HUDEP-2 (cell line): ENCODE measurements at regions not wholly inside any gene's neighbourhood (a gene's known extent, or its start where the extent isn't known, plus 50 kb on each side); places are given as distances from the start of the nearest gene placed in this dataset.
A peak's percentile ranks its signal among the peaks of the same experiment; 100 is the strongest.

Experiments used
- DNase-seq, 76 experiments: peaks; one replicate each; lab custom pipeline; 2025; ENCODE audit not compliant: unreplicated experiment in 76 of 76; lab: John Stamatoyannopoulos, UW

- no peak for DNase-seq
Measured at GRCh38 chr5:56342616-56343015, 109.5 kb upstream of the ANKRD55 start.

- DNase-seq = no peak
Measured at GRCh38 chr5:56340196-56340980, 107.3 kb upstream of the ANKRD55 start.

GRCh38 chr5:56339732-56340131, 106.6 kb upstream of the ANKRD55 start:
- DNase-seq = no peak

- DNase-seq = no peak
Measured at GRCh38 chr5:56337715-56338319, 104.7 kb upstream of the ANKRD55 start.

- no peak for DNase-seq
Measured at GRCh38 chr5:56335212-56335611, 102.1 kb upstream of the ANKRD55 start.

GRCh38 chr5:56330806-56331205, 97.7 kb upstream of the ANKRD55 start:
- DNase-seq = no peak

GRCh38 chr5:56330167-56330566, 97.0 kb upstream of the ANKRD55 start:
- no peak for DNase-seq

- no peak for DNase-seq
Measured at GRCh38 chr5:56329652-56330051, 96.5 kb upstream of the ANKRD55 start.

GRCh38 chr5:56328753-56329560, 95.8 kb upstream of the ANKRD55 start:
- DNase-seq = peak in 1 of 76 experiments; percentile 9

GRCh38 chr5:56327809-56328208, 94.7 kb upstream of the ANKRD55 start:
- peak in 1 of 76 experiments; percentile 24 for DNase-seq

- DNase-seq = no peak
Measured at GRCh38 chr5:56326770-56327169, 93.6 kb upstream of the ANKRD55 start.

GRCh38 chr5:56326116-56326515, 93.0 kb upstream of the ANKRD55 start:
- DNase-seq = peak in 7 of 76 experiments; percentile 2 to 14 (median 7)

- no peak for DNase-seq
Measured at GRCh38 chr5:56325039-56325438, 91.9 kb upstream of the ANKRD55 start.

- DNase-seq = no peak
Measured at GRCh38 chr5:56323505-56323904, 90.4 kb upstream of the ANKRD55 start.

GRCh38 chr5:56322592-56322991, 89.5 kb upstream of the ANKRD55 start:
- no peak for DNase-seq

- no peak for DNase-seq
Measured at GRCh38 chr5:56321236-56321881, 88.2 kb upstream of the ANKRD55 start.

GRCh38 chr5:56320686-56321085, 87.6 kb upstream of the ANKRD55 start:
- no peak for DNase-seq

- no peak for DNase-seq
Measured at GRCh38 chr5:56319526-56320181, 86.5 kb upstream of the ANKRD55 start.

GRCh38 chr5:56317923-56318561, 84.9 kb upstream of the ANKRD55 start:
- DNase-seq = no peak
